Rectal smooth muscle tissue (tissue), 1 donor: ENCODE measurements at regions not wholly inside any gene's neighbourhood (a gene's known extent, or its start where the extent isn't known, plus 50 kb on each side); places are given as distances from the start of the nearest gene placed in this dataset.

ENCODE experiments used
- H3K27ac ChIP-seq: one replicate; pipeline ENCODE4 v1.7.0; 2013; ENCODE audit warnings: low read depth, low read length, inconsistent platforms
- H3K27me3 ChIP-seq: one replicate; pipeline ENCODE4 v1.7.0; 2013; ENCODE audit warnings: low read length; ENCODE audit not compliant: control insufficient read depth, insufficient read depth
- H3K36me3 ChIP-seq: one replicate; pipeline ENCODE4 v1.7.0; 2013; ENCODE audit warnings: low read length; ENCODE audit not compliant: control insufficient read depth, insufficient read depth
- H3K4me1 ChIP-seq: one replicate; pipeline ENCODE4 v1.7.0; 2013; ENCODE audit warnings: low read length; ENCODE audit not compliant: control insufficient read depth, insufficient read depth
- H3K4me3 ChIP-seq: one replicate; pipeline ENCODE4 v1.7.0; 2013; ENCODE audit warnings: low read length
- H3K9ac ChIP-seq: one replicate; pipeline ENCODE4 v1.7.0; 2013; ENCODE audit warnings: low read length

DNA sequence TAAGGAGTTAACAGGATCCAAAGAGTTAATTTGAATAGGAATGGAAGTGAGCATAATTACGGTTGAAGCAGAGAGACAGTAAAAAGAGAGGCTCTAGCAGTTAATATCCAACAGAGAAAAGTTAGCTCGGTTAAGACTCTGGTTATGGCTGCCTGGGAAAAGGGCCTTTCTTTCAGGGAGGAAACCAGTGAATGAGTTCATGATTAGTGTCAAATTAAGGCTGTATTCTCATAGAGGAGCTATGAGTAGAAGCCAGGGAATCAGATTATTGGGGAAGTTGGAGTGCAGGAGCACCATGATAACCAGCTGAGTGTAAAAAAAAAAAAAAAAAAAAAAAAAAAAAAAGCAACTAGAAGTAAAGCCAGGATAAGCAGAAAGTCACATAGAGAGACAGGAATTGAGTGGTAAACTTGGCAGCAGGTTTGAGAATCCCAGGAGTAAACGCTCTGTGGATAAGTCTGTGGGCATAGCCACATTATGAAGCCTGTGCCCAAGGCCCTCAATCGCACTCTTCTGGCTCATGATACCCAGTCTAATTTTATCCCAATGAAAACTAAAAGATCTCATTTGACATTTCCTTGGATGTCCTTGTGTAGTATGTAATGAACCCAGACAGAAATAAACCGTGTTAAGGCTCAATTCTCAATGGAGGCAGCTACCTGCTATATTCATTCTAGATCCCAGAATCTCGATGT lies 372.6 kb upstream of the MPDZ start:
- Histone ChIP-seq H3K27ac (no peak overlapping the region), H3K4me1 (no peaks in the 10 kb centered on the region), H3K9ac (no peak overlapping the region), H3K27me3 (no peaks in the 10 kb centered on the region), H3K4me3 (no peak overlapping the region), H3K36me3 (no peaks in the 10 kb centered on the region)

DNA sequence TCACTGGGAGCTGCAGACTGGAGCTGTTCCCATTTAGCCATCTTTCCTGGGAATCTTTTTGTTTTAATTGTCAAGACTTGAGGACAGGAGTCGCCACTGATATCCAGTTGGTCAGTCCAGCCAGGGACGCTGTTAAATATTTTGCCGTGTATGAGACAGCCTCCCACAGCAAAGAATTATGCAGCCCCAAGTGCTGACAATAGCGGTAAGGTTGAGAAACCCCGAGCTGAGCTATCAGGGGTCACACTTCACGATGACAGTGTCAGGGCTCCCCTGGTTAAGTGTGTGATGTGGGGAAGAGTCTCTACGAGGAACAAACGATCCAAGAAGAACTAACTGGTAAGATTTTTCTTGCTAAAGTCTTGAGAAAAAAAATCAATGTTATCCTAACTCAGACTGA lies 372.0 kb upstream of the MPDZ start:
- Histone ChIP-seq H3K36me3 (no peaks in the 10 kb centered on the region), H3K9ac (no peak overlapping the region), H3K4me1 (no peaks in the 10 kb centered on the region), H3K27me3 (no peaks in the 10 kb centered on the region), H3K27ac (no peak overlapping the region), H3K4me3 (no peak overlapping the region)

DNA sequence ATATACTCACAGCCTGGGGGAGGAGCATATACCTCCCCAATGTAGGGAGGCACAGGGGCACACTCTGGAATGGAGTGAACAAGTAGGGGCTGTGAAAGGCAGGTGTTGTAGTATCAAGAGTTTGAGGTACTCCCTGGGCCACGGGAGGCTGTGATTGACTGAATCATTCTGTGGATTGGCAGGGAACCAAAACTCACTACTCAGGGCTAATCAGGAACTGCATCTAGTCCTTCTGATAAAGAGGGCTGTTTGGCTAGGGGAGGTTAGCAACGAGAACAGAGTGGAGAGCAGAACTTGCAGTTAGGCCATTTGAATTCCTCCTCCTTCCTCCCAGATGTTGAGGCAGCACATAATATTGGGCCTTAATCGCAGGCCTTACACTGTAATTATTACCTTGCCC lies 369.2 kb upstream of the MPDZ start:
- Histone ChIP-seq H3K9ac (no peak overlapping the region), H3K4me3 (no peak overlapping the region), H3K36me3 (no peaks in the 10 kb centered on the region), H3K4me1 (no peaks in the 10 kb centered on the region), H3K27me3 (no peaks in the 10 kb centered on the region), H3K27ac (no peak overlapping the region)

DNA sequence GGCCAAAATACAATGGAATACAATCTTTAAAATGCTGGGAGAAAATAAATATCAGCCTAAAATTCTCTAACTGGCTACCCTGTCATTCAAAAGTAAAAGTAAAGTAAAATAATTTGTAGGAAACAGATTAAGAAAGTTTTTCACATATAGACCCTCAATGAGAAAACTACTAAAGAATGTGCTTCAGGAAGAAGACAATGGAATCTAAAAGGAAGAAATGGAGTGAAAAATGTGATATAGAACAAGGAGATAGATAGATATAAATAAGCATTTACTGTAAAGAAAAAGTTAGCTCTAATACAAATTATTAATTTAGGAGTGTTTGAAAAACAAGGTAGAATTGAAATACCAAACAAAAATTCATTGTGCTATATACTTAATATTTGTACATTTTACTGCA lies 368.6 kb upstream of the MPDZ start:
- H3K9ac ChIP-seq: no peak overlapping the region
- no peaks in the 10 kb centered on the region for H3K27me3 ChIP-seq
- H3K4me1 ChIP-seq: no peaks in the 10 kb centered on the region
- no peaks in the 10 kb centered on the region for H3K36me3 ChIP-seq
- no peak overlapping the region for H3K27ac ChIP-seq
- no peak overlapping the region for H3K4me3 ChIP-seq

DNA sequence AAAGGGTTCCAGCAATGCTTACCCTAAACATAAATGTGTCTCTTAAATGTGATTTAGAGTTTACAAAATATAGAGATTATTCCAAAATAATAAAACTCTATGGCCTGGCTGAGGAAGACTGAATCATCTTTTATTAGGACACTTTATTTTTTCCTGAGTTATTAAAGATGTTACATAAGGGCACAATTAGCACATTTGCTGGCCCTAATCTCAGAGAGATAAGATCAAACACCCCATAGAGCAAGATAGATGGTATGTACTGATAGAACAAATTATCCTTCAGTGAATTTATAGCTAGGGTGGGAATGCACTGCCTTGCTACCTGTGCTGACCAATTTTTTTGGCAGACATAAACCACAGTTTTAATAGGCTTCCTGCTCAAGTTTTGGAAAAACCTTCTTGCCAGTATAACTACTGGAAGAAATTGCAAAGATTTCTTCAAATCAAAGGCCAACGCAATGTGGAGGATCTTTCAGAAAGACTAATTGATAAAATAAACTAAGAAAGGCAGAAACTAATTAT lies 367.1 kb upstream of the MPDZ start:
- no peak overlapping the region for H3K4me3 ChIP-seq
- no peaks in the 10 kb centered on the region for H3K4me1 ChIP-seq
- no peak overlapping the region for H3K9ac ChIP-seq
- H3K27me3 ChIP-seq: no peaks in the 10 kb centered on the region
- no peaks in the 10 kb centered on the region for H3K36me3 ChIP-seq
- H3K27ac ChIP-seq: no peak overlapping the region

DNA sequence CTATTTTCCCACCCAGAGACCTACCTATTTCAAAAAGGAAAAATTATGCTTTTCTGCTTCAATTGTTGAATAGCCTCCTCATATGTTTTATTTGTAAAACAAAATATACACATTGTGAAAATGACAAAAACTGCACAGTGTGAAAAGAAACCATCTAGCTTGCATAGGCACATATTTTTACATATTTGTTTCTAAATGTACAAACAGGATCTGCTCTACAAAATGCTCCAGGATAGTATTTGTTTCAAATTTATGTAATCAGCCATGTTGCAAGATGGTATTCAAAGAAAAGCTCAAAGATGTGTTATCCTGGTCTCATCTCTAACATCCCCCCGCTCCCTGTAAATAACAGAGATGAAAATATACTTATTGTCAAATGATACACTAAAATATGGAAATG lies 366.1 kb upstream of the MPDZ start:
- no peak overlapping the region for H3K4me3 ChIP-seq
- H3K4me1 ChIP-seq: no peaks in the 10 kb centered on the region
- no peaks in the 10 kb centered on the region for H3K27me3 ChIP-seq
- no peaks in the 10 kb centered on the region for H3K36me3 ChIP-seq
- no peak overlapping the region for H3K9ac ChIP-seq
- H3K27ac ChIP-seq: no peak overlapping the region

DNA sequence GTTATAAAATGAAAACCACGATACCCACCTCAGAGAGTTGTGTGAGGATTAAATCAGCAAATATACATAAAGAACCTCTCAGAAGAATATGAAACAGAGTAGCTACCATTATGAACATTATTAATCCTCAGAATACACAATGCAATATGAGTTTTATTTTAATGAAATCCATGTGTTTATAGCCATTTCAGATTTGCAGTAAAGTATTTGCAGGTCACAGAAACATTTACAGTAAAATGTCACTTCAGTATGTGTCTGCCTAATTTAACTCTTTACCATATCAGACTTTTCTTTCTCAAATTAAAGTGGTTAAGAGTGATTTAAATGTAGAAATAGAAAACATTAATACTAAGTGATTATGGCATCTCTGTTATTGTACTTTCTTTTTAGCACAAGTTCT lies 365.2 kb upstream of the MPDZ start:
- H3K9ac ChIP-seq: no peak overlapping the region

DNA sequence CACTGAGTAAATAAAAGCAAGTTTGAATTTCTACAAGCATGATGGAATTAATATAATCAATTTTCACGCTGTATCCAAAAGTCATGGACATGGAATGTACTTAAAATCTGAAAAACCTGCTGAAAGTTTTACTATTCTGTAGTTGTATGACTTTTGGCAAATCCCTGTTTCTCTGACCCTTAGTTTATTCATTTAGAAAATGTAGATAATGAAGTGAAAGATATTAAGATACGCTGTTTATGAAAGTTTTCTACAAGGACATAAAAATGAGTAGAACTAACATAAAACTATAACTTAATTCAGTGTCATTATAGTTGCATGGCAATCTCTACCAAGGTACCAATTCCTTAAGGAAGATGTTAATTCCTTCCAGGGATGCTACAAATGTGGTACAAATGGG lies 363.2 kb upstream of the MPDZ start:
- no peaks in the 10 kb centered on the region for H3K36me3 ChIP-seq
- no peaks in the 10 kb centered on the region for H3K4me1 ChIP-seq
- no peak overlapping the region for H3K27ac ChIP-seq
- no peaks in the 10 kb centered on the region for H3K27me3 ChIP-seq
- H3K4me3 ChIP-seq: no peak overlapping the region
- H3K9ac ChIP-seq: no peak overlapping the region

More for the DNA sequence above, 365.2 kb upstream of the MPDZ start:
- no peaks in the 10 kb centered on the region for H3K4me1 ChIP-seq
- H3K27ac ChIP-seq: no peak overlapping the region
- H3K36me3 ChIP-seq: no peaks in the 10 kb centered on the region
- H3K27me3 ChIP-seq: no peaks in the 10 kb centered on the region
- no peak overlapping the region for H3K4me3 ChIP-seq

DNA sequence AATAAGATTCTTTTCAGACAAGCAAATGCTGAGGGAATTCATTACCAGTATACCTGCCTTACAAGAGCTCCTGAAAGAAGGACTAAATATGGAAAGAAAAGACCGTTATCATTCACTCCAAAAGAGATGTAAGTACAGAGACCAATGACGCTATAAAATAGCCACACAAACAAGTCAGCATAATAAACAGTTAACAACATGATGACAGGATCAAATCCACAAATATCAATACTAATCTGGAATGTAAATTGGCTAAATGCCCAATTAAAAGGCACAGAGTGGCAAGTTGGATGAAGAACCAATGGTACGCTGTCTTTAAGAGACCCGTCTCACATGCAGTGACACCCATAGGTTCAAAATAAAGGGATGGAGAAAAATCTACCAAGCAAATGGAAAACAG lies 349.6 kb upstream of the MPDZ start:
- H3K36me3 ChIP-seq: no peaks in the 10 kb centered on the region
- H3K4me3 ChIP-seq: no peak overlapping the region
- no peaks in the 10 kb centered on the region for H3K27me3 ChIP-seq
- H3K4me1 ChIP-seq: no peaks in the 10 kb centered on the region
- H3K9ac ChIP-seq: no peak overlapping the region
- H3K27ac ChIP-seq: no peak overlapping the region

DNA sequence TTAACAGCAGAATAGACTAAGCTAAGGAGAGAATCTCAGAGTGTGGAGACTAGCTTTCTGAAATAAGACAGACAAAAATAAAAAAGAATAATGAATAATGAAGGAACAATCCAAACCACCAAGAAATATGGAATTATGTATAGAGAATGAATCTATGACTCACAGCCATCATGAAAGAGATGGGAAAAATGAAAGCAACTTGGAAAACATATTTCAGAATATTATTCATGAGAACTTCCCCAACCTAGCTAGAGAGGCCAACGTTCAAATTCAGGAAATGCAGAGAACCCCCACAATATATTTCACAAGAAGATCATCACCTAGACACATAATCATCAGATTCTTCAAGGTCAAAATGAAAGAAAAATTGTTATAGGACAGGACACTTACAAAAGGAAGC lies 349.0 kb upstream of the MPDZ start:
- no peak overlapping the region for H3K27ac ChIP-seq

DNA sequence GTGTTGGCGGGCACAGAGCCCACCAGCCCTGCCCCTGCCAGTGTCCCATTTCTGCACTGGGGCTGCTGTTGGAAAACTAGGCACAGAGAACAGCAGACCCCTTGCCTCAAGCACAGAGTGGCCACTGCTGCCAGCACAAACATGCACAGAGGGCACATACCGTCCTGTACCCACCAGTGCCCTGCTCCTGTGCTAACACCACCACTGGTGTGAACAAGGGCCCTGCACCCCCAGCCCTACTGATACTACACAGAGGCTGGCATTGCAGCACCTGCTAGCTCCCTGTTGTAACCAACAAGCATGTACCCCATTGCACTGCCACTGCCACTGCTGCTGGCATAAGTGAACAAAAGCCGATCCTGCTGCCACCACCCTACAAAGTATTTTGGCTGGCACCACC lies 348.0 kb upstream of the MPDZ start:
- H3K4me1 ChIP-seq: no peaks in the 10 kb centered on the region
- no peaks in the 10 kb centered on the region for H3K36me3 ChIP-seq
- no peak overlapping the region for H3K27ac ChIP-seq
- no peak overlapping the region for H3K9ac ChIP-seq
- H3K4me3 ChIP-seq: no peak overlapping the region
- H3K27me3 ChIP-seq: no peaks in the 10 kb centered on the region

More for the DNA sequence above, 349.0 kb upstream of the MPDZ start:
- no peaks in the 10 kb centered on the region for H3K4me1 ChIP-seq
- no peak overlapping the region for H3K9ac ChIP-seq
- H3K36me3 ChIP-seq: no peaks in the 10 kb centered on the region
- H3K27me3 ChIP-seq: no peaks in the 10 kb centered on the region
- no peak overlapping the region for H3K4me3 ChIP-seq

DNA sequence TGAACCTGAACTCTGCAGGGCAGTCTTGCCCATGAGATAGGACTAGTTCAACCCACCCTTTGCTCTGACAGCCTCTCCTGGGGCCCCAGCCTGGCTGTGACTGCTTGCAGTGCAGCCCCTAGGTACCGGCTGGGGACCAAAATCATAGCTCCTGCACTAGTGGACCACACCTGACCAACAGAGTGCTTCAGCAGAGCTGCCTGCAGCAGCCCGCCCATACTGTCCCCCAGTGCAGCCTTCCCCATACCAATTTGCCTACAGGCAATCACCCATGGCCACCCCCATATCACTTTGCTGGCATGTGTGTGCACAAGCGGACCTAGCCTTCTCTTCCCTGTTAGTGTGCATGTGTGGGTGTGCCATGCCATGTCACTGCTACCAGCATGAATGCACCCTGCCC lies 347.6 kb upstream of the MPDZ start:
- H3K9ac ChIP-seq: no peak overlapping the region
- H3K27ac ChIP-seq: no peak overlapping the region
- no peak overlapping the region for H3K4me3 ChIP-seq
- H3K27me3 ChIP-seq: no peaks in the 10 kb centered on the region
- H3K4me1 ChIP-seq: peaks cover 2% of the 10 kb centered on the region
- H3K36me3 ChIP-seq: no peaks in the 10 kb centered on the region

DNA sequence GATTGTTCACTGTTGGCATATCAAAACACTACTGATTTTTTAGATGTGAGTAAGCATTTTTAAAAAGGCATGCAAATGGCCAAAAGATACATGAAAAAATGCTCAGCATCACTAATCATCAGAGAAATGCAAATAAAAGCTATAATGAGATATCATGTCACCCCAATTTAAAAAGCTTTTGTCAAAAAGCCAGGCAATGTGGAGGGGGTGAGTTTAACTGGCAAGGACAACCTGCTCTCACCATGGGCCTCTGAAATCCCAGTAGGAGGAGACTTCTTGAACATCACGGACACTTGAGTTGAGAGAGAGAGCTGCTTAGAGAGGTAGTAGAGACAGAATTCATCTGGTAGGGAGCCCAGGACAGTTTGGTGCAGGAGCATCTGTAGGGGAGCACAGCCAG lies 347.1 kb upstream of the MPDZ start:
- no peaks in the 10 kb centered on the region for H3K36me3 ChIP-seq
- peaks cover 5% of the 10 kb centered on the region for H3K4me1 ChIP-seq
- no peak overlapping the region for H3K9ac ChIP-seq
- no peaks in the 10 kb centered on the region for H3K27me3 ChIP-seq
- H3K27ac ChIP-seq: no peak overlapping the region
- no peak overlapping the region for H3K4me3 ChIP-seq
